ENCODE measurements at regions not wholly inside any gene's neighbourhood (a gene's known extent, or its start where the extent isn't known, plus 50 kb on each side); places are given as distances from the start of the nearest gene placed in this dataset.

- Histone ChIP-seq H2BK20ac (ENCODE audit: low read length) (no peak overlapping the region), H3K36me3 (ENCODE audit: control insufficient read depth in 2 of 4, insufficient read depth in 4 of 4, low read length in 3 of 4) (no peaks in the 10 kb centered on the region), H3K4ac (replicated peaks; ENCODE audit: insufficient read length, low read depth, low read length) (no peak overlapping the region), H3K4me2 (ENCODE audit: insufficient read depth in 1 of 2, low read depth in 2 of 2, low read length in 2 of 2) (no peak overlapping the region), H3K23me2 (ENCODE audit: low read depth, low read length) (no peaks in the 10 kb centered on the region), H3K27ac (ENCODE audit: low read depth, low read length) (no peak overlapping the region), H3K79me2 (ENCODE audit: control insufficient read depth in 1 of 2, insufficient read depth in 2 of 2, low read length in 2 of 2) (no peaks in the 10 kb centered on the region), H2AFZ (ENCODE audit: low read length) (no peak overlapping the region), H2AK5ac (ENCODE audit: low read depth, low read length) (no peak overlapping the region), H4K5ac (ENCODE audit: insufficient read length, low read depth, low read length) (no peak overlapping the region), H2BK15ac (ENCODE audit: low read length) (no peak overlapping the region), H3K23ac (ENCODE audit: insufficient read length) (no peak overlapping the region), H3K79me1 (ENCODE audit: low read depth, low read length) (no peaks in the 10 kb centered on the region), H3K14ac (ENCODE audit: insufficient read length) (no peak overlapping the region), H3K4me3 (ENCODE audit: extremely low read depth in 1 of 4, insufficient read depth in 2 of 4, low read depth in 3 of 4, low read length in 4 of 4) (no peak overlapping the region), H3K27me3 (replicated peaks in 1 of 4; ENCODE audit: control insufficient read depth in 3 of 4, extremely low read depth in 1 of 4, insufficient read depth in 3 of 4, low read length in 3 of 4) (no peaks in the 10 kb centered on the region), H3K9me3 (ENCODE audit: insufficient read depth in 2 of 2, low read depth in 1 of 2, low read length in 1 of 2) (no peaks in the 10 kb centered on the region), H2BK12ac (ENCODE audit: low read depth, low read length) (no peak overlapping the region), H4K8ac (ENCODE audit: extremely low read depth, insufficient read depth, low read length) (no peak overlapping the region), H2BK120ac (replicated peaks; ENCODE audit: low read depth, low read length) (no peak overlapping the region), H2BK5ac (ENCODE audit: low read depth, low read length) (no peak overlapping the region), H3K18ac (ENCODE audit: extremely low read depth, low read length) (no peak overlapping the region), H3K9ac (replicated peaks in 1 of 4; ENCODE audit: extremely low read depth in 1 of 4, low read depth in 3 of 4, low read length in 3 of 4) (no peak overlapping the region), H4K91ac (replicated peaks; ENCODE audit: insufficient read length, low read length) (no peak overlapping the region), H3K56ac (replicated peaks; ENCODE audit: insufficient read length, low read depth, low read length) (no peak overlapping the region), H4K20me1 (replicated peaks in 1 of 2; ENCODE audit: control insufficient read depth in 1 of 2, insufficient read depth in 2 of 2, low read length in 2 of 2) (no peaks in the 10 kb centered on the region), H3K4me1 (replicated peaks in 1 of 4; ENCODE audit: control insufficient read depth in 3 of 4, insufficient read depth in 4 of 4, low read length in 3 of 4) (peaks cover 0 to 5% (median 2%) of the 10 kb centered on the region in 4 experiments; a peak in 2 of 7 replicates)
- CTCF ChIA-PET (ENCODE audit: partially characterized antibody) = interaction anchor here (0.7 to 1.2 kb wide), 2 partner anchors 27 to 590 kb away, joined by 3 to 4 read pairs; no protein-coding TSS in a partner anchor
- POLR2A ChIA-PET (ENCODE audit: partially characterized antibody) = no interaction called here
- WGBS, 2 experiments (ENCODE audit: extremely low coverage in 1 of 2, insufficient coverage in 1 of 2, insufficient read length in 1 of 2, insufficient replicate concordance in 2 of 2, low coverage in 1 of 2, low lambda C conversion rate in 2 of 2, missing lambda C conversion rate in 1 of 2) = 77% methylated on average over 3 of the region's 3 CpGs; no CpG with 5 or more reads in 1 of the 2 experiments
- DNase-seq (ENCODE audit: low read depth in 1 of 2, low spot score in 2 of 2) = no peak
- FAIRE-seq = no peak
- TF ChIP-seq SP2 (IDR thresholded peaks at IDR 0.05; ENCODE audit: low read length) (no peak), CREB1 (IDR thresholded peaks at IDR 0.05) (no peak), GABPA (IDR thresholded peaks at IDR 0.05; ENCODE audit: borderline replicate concordance, insufficient read depth, low read length) (no peak), CEBPB (IDR thresholded peaks at IDR 0.05; ENCODE audit: low read depth, low read length) (no peak), SRF (IDR thresholded peaks at IDR 0.05; ENCODE audit: low read depth, low read length) (no peak), CHD1 (IDR thresholded peaks at IDR 0.05; ENCODE audit: low read depth, low read length) (no peak)
- TF ChIP-seq, protein P1, sequence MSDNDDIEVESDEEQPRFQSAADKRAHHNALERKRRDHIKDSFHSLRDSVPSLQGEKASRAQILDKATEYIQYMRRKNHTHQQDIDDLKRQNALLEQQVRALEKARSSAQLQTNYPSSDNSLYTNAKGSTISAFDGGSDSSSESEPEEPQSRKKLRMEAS (IDR thresholded peaks at IDR 0.05) = no peak
These were observed 411.2 kb upstream of the SPTLC3 start for GRCh38 chr20:12597551-12597950.

Measured in H1 (cell line).